WTC11 (cell line): ENCODE measurements at regions not wholly inside any gene's neighbourhood (a gene's known extent, or its start where the extent isn't known, plus 50 kb on each side); places are given as distances from the start of the nearest gene placed in this dataset.

Source experiments
- ATF6 ChIP-seq: sonication (generic); formaldehyde crosslinking; IDR thresholded peaks from 2 replicates; pipeline ENCODE4 v1.8.1; 2023; ENCODE audit warnings: mild to moderate bottlenecking, missing genetic modification reagents
- CBFB ChIP-seq: sonication (generic); formaldehyde crosslinking; IDR thresholded peaks from 2 replicates; pipeline ENCODE4 v1.8.1; 2022; ENCODE audit warnings: mild to moderate bottlenecking, low read depth, missing genetic modification reagents
- CTCF ChIP-seq: fragments of 200-600 bp; IDR thresholded peaks from 2 replicates; pipeline ENCODE4 v1.8.0; 2022; ENCODE audit warnings: antibody characterized with exemption
- ESRRA ChIP-seq: sonication (generic); formaldehyde crosslinking; IDR thresholded peaks from 2 replicates; pipeline ENCODE4 v1.8.1; 2022; ENCODE audit warnings: mild to moderate bottlenecking, missing genetic modification reagents, borderline replicate concordance
- HMGXB4 ChIP-seq: sonication (generic); formaldehyde crosslinking; IDR thresholded peaks from 2 replicates; pipeline ENCODE4 v1.8.1; 2023; ENCODE audit warnings: mild to moderate bottlenecking, moderate library complexity, missing genetic modification reagents
- JAZF1 ChIP-seq: fragments of 250-450 bp; sonication (Bioruptor Pico); IDR thresholded peaks from 2 replicates; pipeline ENCODE4 v1.9.0; 2021; ENCODE audit warnings: moderate library complexity, mild to moderate bottlenecking, inconsistent platforms
- JUN ChIP-seq: sonication (generic); formaldehyde crosslinking; IDR thresholded peaks from 2 replicates; pipeline ENCODE4 v1.8.0; 2023; ENCODE audit warnings: mild to moderate bottlenecking, missing genetic modification reagents
- MAX ChIP-seq: sonication (generic); formaldehyde crosslinking; IDR thresholded peaks from 2 replicates; pipeline ENCODE4 v1.8.0; 2022; ENCODE audit warnings: mild to moderate bottlenecking, missing genetic modification reagents
- NFYB ChIP-seq: sonication (generic); formaldehyde crosslinking; conservative IDR thresholded peaks from 2 replicates; pipeline ENCODE4 v1.8.0; 2022; ENCODE audit warnings: low read depth, missing genetic modification reagents
- NR2C2 ChIP-seq: sonication (generic); formaldehyde crosslinking; IDR thresholded peaks from 2 replicates; pipeline ENCODE4 v1.8.0; 2022; ENCODE audit warnings: mild to moderate bottlenecking, missing genetic modification reagents
- PRDM15 ChIP-seq: sonication (generic); formaldehyde crosslinking; IDR thresholded peaks from 2 replicates; pipeline ENCODE4 v1.8.0; 2022; ENCODE audit warnings: missing genetic modification reagents
- STAT6 ChIP-seq: sonication (generic); formaldehyde crosslinking; conservative IDR thresholded peaks from 2 replicates; pipeline ENCODE4 v1.8.1; 2023; ENCODE audit warnings: mild to moderate bottlenecking, low read depth, missing genetic modification reagents, moderate library complexity
- TCF7 ChIP-seq: sonication (generic); formaldehyde crosslinking; IDR thresholded peaks from 2 replicates; pipeline ENCODE4 v1.8.0; 2022; ENCODE audit warnings: mild to moderate bottlenecking, low read depth, missing genetic modification reagents, moderate library complexity
- USF2 ChIP-seq: sonication (generic); formaldehyde crosslinking; IDR thresholded peaks from 2 replicates; pipeline ENCODE4 v1.8.1; 2023; ENCODE audit warnings: mild to moderate bottlenecking, missing genetic modification reagents, moderate library complexity

GRCh38 chr5:125967576-125967975 lies 455.6 kb upstream of the GRAMD2B start:
- TF ChIP-seq CTCF (no peak), JAZF1 (no peak), CBFB (CRISPR knock-in tag) (no peak), NR2C2 (no peak), JUN (CRISPR knock-in tag) (no peak), STAT6 (CRISPR knock-in tag) (no peak), MAX (CRISPR knock-in tag) (no peak), PRDM15 (no peak), TCF7 (CRISPR knock-in tag) (no peak), NFYB (no peak), ESRRA (CRISPR knock-in tag) (no peak), HMGXB4 (CRISPR knock-in tag) (no peak), ATF6 (no peak), USF2 (CRISPR knock-in tag) (no peak)
